ENCODE measurements at regions not wholly inside any gene's neighbourhood (a gene's known extent, or its start where the extent isn't known, plus 50 kb on each side); places are given as distances from the start of the nearest gene placed in this dataset.

GRCh38 chr4:63851496-63851895 lies 557.8 kb downstream of the TECRL start:
- Histone ChIP-seq H3K9me3 (no peaks in the 10 kb centered on the region), H3K27me3 (no peaks in the 10 kb centered on the region), H3K4me3 (no peak overlapping the region), H3K27ac (no peak overlapping the region), H3K4me1 (no peaks in the 10 kb centered on the region), H3K36me3 (no peaks in the 10 kb centered on the region)
- intact Hi-C loops (cut with DNase I) = no loop called here
- DNase-seq (ENCODE audit: low spot score in 2 of 2) = no peak
- no peak for TF ChIP-seq CTCF (IDR thresholded peaks at IDR 0.05)

- H3K27ac ChIP-seq = no peak overlapping the region
- no peaks in the 10 kb centered on the region for H3K27me3 ChIP-seq
- intact Hi-C loops (cut with DNase I) = no loop called here
- no peak for DNase-seq (ENCODE audit: low spot score in 2 of 2)
- H3K4me1 ChIP-seq = no peaks in the 10 kb centered on the region
- H3K9me3 ChIP-seq = no peaks in the 10 kb centered on the region
- no peak overlapping the region for H3K4me3 ChIP-seq
- no peak for TF ChIP-seq CTCF (IDR thresholded peaks at IDR 0.05)
- H3K36me3 ChIP-seq = no peaks in the 10 kb centered on the region
Observed at GRCh38 chr4:63841266-63841665, 568.0 kb downstream of the TECRL start.

- H3K27me3 ChIP-seq = no peaks in the 10 kb centered on the region
- TF ChIP-seq CTCF (IDR thresholded peaks at IDR 0.05) = no peak
- intact Hi-C loops (cut with DNase I) = no loop called here
- no peaks in the 10 kb centered on the region for H3K36me3 ChIP-seq
- no peaks in the 10 kb centered on the region for H3K9me3 ChIP-seq
- H3K4me1 ChIP-seq = no peaks in the 10 kb centered on the region
- no peak overlapping the region for H3K4me3 ChIP-seq
- no peak overlapping the region for H3K27ac ChIP-seq
- DNase-seq (ENCODE audit: low spot score in 2 of 2) = no peak
Observed at GRCh38 chr4:63831590-63832155, 577.6 kb downstream of the TECRL start.

- Histone ChIP-seq H3K9me3 (no peaks in the 10 kb centered on the region), H3K4me1 (no peaks in the 10 kb centered on the region), H3K27me3 (no peaks in the 10 kb centered on the region), H3K4me3 (no peak overlapping the region), H3K27ac (no peak overlapping the region), H3K36me3 (no peaks in the 10 kb centered on the region)
- DNase-seq (ENCODE audit: low spot score in 2 of 2) = no peak
- TF ChIP-seq CTCF (IDR thresholded peaks at IDR 0.05) = no peak
- intact Hi-C loops (cut with DNase I) = no loop called here
Observed at GRCh38 chr4:63817196-63817865, 591.9 kb downstream of the TECRL start.

GRCh38 chr4:63814171-63814964 lies 594.9 kb downstream of the TECRL start:
- DNase-seq (ENCODE audit: low spot score in 2 of 2) = no peak
- TF ChIP-seq CTCF (IDR thresholded peaks at IDR 0.05) = no peak
- no peaks in the 10 kb centered on the region for H3K36me3 ChIP-seq

More at GRCh38 chr4:63814171-63814964, 594.9 kb downstream of the TECRL start:
- intact Hi-C loops (cut with DNase I) = no loop called here
- Histone ChIP-seq H3K4me1 (no peaks in the 10 kb centered on the region), H3K4me3 (no peak overlapping the region), H3K27ac (no peak overlapping the region), H3K27me3 (no peaks in the 10 kb centered on the region), H3K9me3 (no peaks in the 10 kb centered on the region)
